Activated naive CD8-positive, alpha-beta T cell treated with anti-CD3 and anti-CD28 coated beads, Interleukin-2, amount 50 U/mL, for 24 hours (primary cell): ENCODE measurements at regions not wholly inside any gene's neighbourhood (a gene's known extent, or its start where the extent isn't known, plus 50 kb on each side); places are given as distances from the start of the nearest gene placed in this dataset.

ENCODE experiments used
- ATAC-seq: fragments of 150-1000 bp; cut with Tn5 transposase; one replicate; pipeline ENCODE4 v1.10.0; 2021
- DNase-seq: peaks from one replicate; pipeline ENCODE4 v3.0.0; 2021
- H3K27ac Mint-ChIP-seq: one replicate; pipeline ENCODE4 v1.8.0; 2021; ENCODE audit warnings: mild to moderate bottlenecking, mixed read lengths
- H3K27me3 Mint-ChIP-seq: one replicate; pipeline ENCODE4 v1.8.0; 2021; ENCODE audit warnings: mixed read lengths
- H3K36me3 Mint-ChIP-seq: one replicate; pipeline ENCODE4 v1.8.0; 2021; ENCODE audit warnings: low read depth, mixed read lengths
- H3K4me1 Mint-ChIP-seq: one replicate; pipeline ENCODE4 v1.8.0; 2021; ENCODE audit warnings: mixed read lengths
- H3K4me3 Mint-ChIP-seq: one replicate; pipeline ENCODE4 v1.8.0; 2021; ENCODE audit warnings: mild to moderate bottlenecking, moderate library complexity, mixed read lengths
- H3K9me3 Mint-ChIP-seq: one replicate; pipeline ENCODE4 v1.8.0; 2021; ENCODE audit warnings: mixed read lengths

GRCh38 chrX:120021927-120022326, 55.6 kb downstream of the RHOXF2B start:
- H3K27me3 Mint-ChIP-seq, result peaks cover 26% of the 10 kb centered on the region
- no peaks in the 10 kb centered on the region for H3K4me1 Mint-ChIP-seq
- no peak for DNase-seq
- no peak for ATAC-seq
- H3K9me3 Mint-ChIP-seq, result no peaks in the 10 kb centered on the region
- H3K36me3 Mint-ChIP-seq, result no peaks in the 10 kb centered on the region
- no peak overlapping the region for H3K27ac Mint-ChIP-seq
- H3K4me3 Mint-ChIP-seq, result no peak overlapping the region

- Mint-ChIP-seq H3K27me3 (peaks cover 35% of the 10 kb centered on the region), H3K4me1 (peaks cover 9% of the 10 kb centered on the region), H3K36me3 (no peaks in the 10 kb centered on the region), H3K27ac (no peak overlapping the region), H3K4me3 (no peak overlapping the region), H3K9me3 (no peaks in the 10 kb centered on the region)
- ATAC-seq (no peak), DNase-seq (no peak)
These were observed 57.2 kb downstream of the RHOXF2B start for GRCh38 chrX:120020305-120020704.

- H3K27ac Mint-ChIP-seq, result no peak overlapping the region
- peaks cover 47% of the 10 kb centered on the region for H3K27me3 Mint-ChIP-seq
- DNase-seq (no peak), ATAC-seq (peak; percentile 28)
- H3K4me3 Mint-ChIP-seq, result peak overlapping the region; percentile 56
- H3K36me3 Mint-ChIP-seq, result no peaks in the 10 kb centered on the region
- H3K4me1 Mint-ChIP-seq, result peaks cover 10% of the 10 kb centered on the region
- no peaks in the 10 kb centered on the region for H3K9me3 Mint-ChIP-seq
These were observed 61.4 kb downstream of the RHOXF2B start for GRCh38 chrX:120016068-120016441.

- H3K36me3 Mint-ChIP-seq, result no peaks in the 10 kb centered on the region
- peak overlapping the region; percentile 56 for H3K4me3 Mint-ChIP-seq
- H3K27me3 Mint-ChIP-seq, result peaks cover 46% of the 10 kb centered on the region
- DNase-seq, result no peak
- no peak for ATAC-seq
- peaks cover 10% of the 10 kb centered on the region for H3K4me1 Mint-ChIP-seq
- no peak overlapping the region for H3K27ac Mint-ChIP-seq
- H3K9me3 Mint-ChIP-seq, result no peaks in the 10 kb centered on the region
These were observed 62.1 kb downstream of the RHOXF2B start for GRCh38 chrX:120015145-120016067.

- peaks cover 10% of the 10 kb centered on the region for H3K4me1 Mint-ChIP-seq
- H3K27ac Mint-ChIP-seq, result no peak overlapping the region
- no peaks in the 10 kb centered on the region for H3K36me3 Mint-ChIP-seq
- no peak for DNase-seq
- no peak for ATAC-seq
- peaks cover 46% of the 10 kb centered on the region for H3K27me3 Mint-ChIP-seq
- no peak overlapping the region for H3K4me3 Mint-ChIP-seq
- H3K9me3 Mint-ChIP-seq, result no peaks in the 10 kb centered on the region
These were observed 62.9 kb downstream of the RHOXF2B start for GRCh38 chrX:120014354-120015130.

GRCh38 chrX:120001787-120002186, 58.2 kb upstream of the NKAP start:
- Mint-ChIP-seq H3K27me3 (peaks cover 45% of the 10 kb centered on the region), H3K9me3 (no peaks in the 10 kb centered on the region), H3K36me3 (no peaks in the 10 kb centered on the region), H3K4me3 (no peak overlapping the region), H3K4me1 (peaks cover 21% of the 10 kb centered on the region), H3K27ac (no peak overlapping the region)
- DNase-seq, result no peak
- ATAC-seq, result no peak

GRCh38 chrX:120000490-120001246, 57.1 kb upstream of the NKAP start:
- no peak for DNase-seq
- no peaks in the 10 kb centered on the region for H3K36me3 Mint-ChIP-seq
- peak overlapping the region; percentile 40 for H3K4me3 Mint-ChIP-seq
- peaks cover 21% of the 10 kb centered on the region for H3K4me1 Mint-ChIP-seq
- H3K27me3 Mint-ChIP-seq, result peaks cover 56% of the 10 kb centered on the region
- H3K27ac Mint-ChIP-seq, result no peak overlapping the region
- ATAC-seq, result peak; percentile 75
- no peaks in the 10 kb centered on the region for H3K9me3 Mint-ChIP-seq

- Mint-ChIP-seq H3K4me1 (peaks cover 21% of the 10 kb centered on the region), H3K36me3 (no peaks in the 10 kb centered on the region), H3K4me3 (no peak overlapping the region), H3K27me3 (peaks cover 65% of the 10 kb centered on the region), H3K9me3 (no peaks in the 10 kb centered on the region), H3K27ac (no peak overlapping the region)
- DNase-seq, result no peak
- no peak for ATAC-seq
These were observed 55.6 kb upstream of the NKAP start for GRCh38 chrX:119999087-119999634.

GRCh38 chrX:119997570-119997969, 54.0 kb upstream of the NKAP start:
- DNase-seq (no peak), ATAC-seq (no peak)
- H3K27me3 Mint-ChIP-seq, result peaks cover 76% of the 10 kb centered on the region
- peaks cover 21% of the 10 kb centered on the region for H3K4me1 Mint-ChIP-seq
- no peak overlapping the region for H3K4me3 Mint-ChIP-seq
- H3K27ac Mint-ChIP-seq, result no peak overlapping the region
- H3K9me3 Mint-ChIP-seq, result no peaks in the 10 kb centered on the region
- H3K36me3 Mint-ChIP-seq, result no peaks in the 10 kb centered on the region

GRCh38 chrX:119996600-119997524, 53.3 kb upstream of the NKAP start:
- Mint-ChIP-seq H3K9me3 (no peaks in the 10 kb centered on the region), H3K4me3 (no peak overlapping the region), H3K27ac (no peak overlapping the region), H3K27me3 (peaks cover 80% of the 10 kb centered on the region), H3K36me3 (no peaks in the 10 kb centered on the region), H3K4me1 (peaks cover 21% of the 10 kb centered on the region)
- DNase-seq (no peak), ATAC-seq (no peak)

GRCh38 chrX:119996069-119996468, 52.5 kb upstream of the NKAP start:
- Mint-ChIP-seq H3K27me3 (peaks cover 80% of the 10 kb centered on the region), H3K27ac (no peak overlapping the region), H3K9me3 (no peaks in the 10 kb centered on the region), H3K36me3 (no peaks in the 10 kb centered on the region), H3K4me3 (no peak overlapping the region), H3K4me1 (peaks cover 23% of the 10 kb centered on the region)
- DNase-seq, result no peak
- no peak for ATAC-seq
